HCT116 (cell line): ENCODE measurements at regions not wholly inside any gene's neighbourhood (a gene's known extent, or its start where the extent isn't known, plus 50 kb on each side); places are given as distances from the start of the nearest gene placed in this dataset.

ENCODE experiments used
- ATAC-seq: fragments of 200-7000 bp; cut with Tn5 transposase; 2 replicates; pipeline ENCODE4 v1.9.1; 2020; ENCODE audit warnings: mild to moderate bottlenecking, moderate library complexity
- BruUV-seq: library from RNA; stranded (reverse); fragments of 400-500 nt; replicated peaks from 2 replicates; lab custom pipeline; 2021; lab: Mats Ljungman, UMichigan
- CTCF ChIA-PET: fragments of 300-600 bp; sonication (Branson Sonifier 250); formaldehyde crosslinking; loops from one replicate; lab custom pipeline; 2021; ENCODE audit warnings: antibody characterized with exemption; lab: Charles Lee
- POLR2A ChIA-PET: fragments of 300-600, 350-600 bp; sonication (Branson Sonifier 250); formaldehyde crosslinking; loops from one replicate; lab custom pipeline; 2021; ENCODE audit warnings: antibody characterized with exemption; lab: Charles Lee
- RAD21 ChIA-PET, 2 experiments: fragments of 300-600 bp; sonication (Branson Sonifier 250); formaldehyde crosslinking; loops; one replicate each; lab custom pipeline; 2023; ENCODE audit warnings: low total read pairs in 2 of 2; ENCODE audit not compliant: uncharacterized antibody in 2 of 2, unreplicated experiment in 2 of 2, low non-redundant PET in 1 of 2; lab: Charles Lee
- DNase-seq: peaks from one replicate; pipeline ENCODE4 v3.0.0-alpha.2; 2010; ENCODE audit warnings: low read depth, low spot score
- H2AFZ ChIP-seq: fragments of 200-600 bp; shearing (Covaris generic), sonication (generic); 2 replicates; pipeline ENCODE4 v1.6.1; 2017; ENCODE audit warnings: low read depth, mixed run types, mixed read lengths, antibody characterized with exemption, low read length; ENCODE audit not compliant: poor library complexity, severe bottlenecking
- H3K27ac ChIP-seq: 2 replicates; pipeline ENCODE4 v1.5.1; 2012; ENCODE audit warnings: low read depth, low read length
- H3K27me3 ChIP-seq: fragments of 200-600 bp; sonication (generic); 2 replicates; pipeline ENCODE4 v1.6.1; 2016; ENCODE audit warnings: mixed run types, low read length, mixed read lengths; ENCODE audit not compliant: insufficient read depth
- H3K36me3 ChIP-seq, 2 experiments: fragments of 200-500 bp in 1 of 2; fragments of 200-600 bp in 1 of 2; sonication (Bioruptor generic) in 1 of 2; sonication (generic) in 1 of 2; 2 replicates each; pipeline versions ENCODE4 v1.5.1 to v1.6.1; 2014 to 2016; ENCODE audit warnings: low read length in 2 of 2, inconsistent platforms in 1 of 2, mixed read lengths in 1 of 2, mixed run types in 1 of 2; ENCODE audit not compliant: insufficient read depth in 2 of 2, control insufficient read depth in 1 of 2
- H3K4me1 ChIP-seq, 2 experiments: fragments of 200-600 bp in 1 of 2; sonication (generic) in 1 of 2; 2 replicates each; pipeline versions ENCODE4 v1.5.1 to v1.6.1; 2012 to 2017; ENCODE audit warnings: low read length in 2 of 2, inconsistent platforms in 1 of 2, mild to moderate bottlenecking in 1 of 2, mixed read lengths in 1 of 2, mixed run types in 1 of 2, moderate library complexity in 1 of 2; ENCODE audit not compliant: insufficient read depth in 2 of 2, control insufficient read depth in 1 of 2
- H3K4me2 ChIP-seq: fragments of 200-600 bp; sonication (generic); 2 replicates; pipeline ENCODE4 v1.6.1; 2017; ENCODE audit warnings: mixed run types, low read length, mixed read lengths
- H3K4me3 ChIP-seq, 2 experiments: fragments of 200-600 bp in 1 of 2; sonication (generic) in 1 of 2; replicated peaks in 1 of 2; 2 replicates each; pipeline ENCODE4 v1.5.1; 2011 to 2016; ENCODE audit warnings: low read length in 2 of 2, control low read depth in 1 of 2, low read depth in 1 of 2, mild to moderate bottlenecking in 1 of 2, mixed read lengths in 1 of 2, mixed run types in 1 of 2
- H3K79me2 ChIP-seq: fragments of 200-600 bp; sonication (generic); 2 replicates; pipeline ENCODE4 v1.6.1; 2017; ENCODE audit warnings: mild to moderate bottlenecking, mixed run types, low read length, moderate library complexity, mixed read lengths; ENCODE audit not compliant: insufficient read depth
- H3K9ac ChIP-seq: fragments of 200-600 bp; sonication (generic); 2 replicates; pipeline ENCODE4 v1.6.1; 2016; ENCODE audit warnings: low read length, mixed read lengths
- H3K9me2 ChIP-seq: fragments of 200-600 bp; sonication (generic), shearing (Covaris generic); 2 replicates; pipeline ENCODE4 v1.6.1; 2017; ENCODE audit warnings: mixed run types, mild to moderate bottlenecking, moderate library complexity; ENCODE audit not compliant: insufficient read depth
- H3K9me3 ChIP-seq, 2 experiments: fragments of 200-500 bp in 1 of 2; fragments of 200-600 bp in 1 of 2; sonication (Bioruptor generic) in 1 of 2; sonication (generic) in 1 of 2; 2 replicates each; pipeline ENCODE4 v1.6.1; 2014 to 2017; ENCODE audit warnings: low read length in 2 of 2, mixed read lengths in 2 of 2, inconsistent platforms in 1 of 2, low read depth in 1 of 2, mild to moderate bottlenecking in 1 of 2, mixed run types in 1 of 2, moderate library complexity in 1 of 2; ENCODE audit not compliant: control insufficient read depth in 1 of 2, insufficient read depth in 1 of 2
- H4K20me1 ChIP-seq: fragments of 200-600 bp; sonication (generic), shearing (Covaris generic); 2 replicates; pipeline ENCODE4 v1.6.1; 2017; ENCODE audit warnings: mixed run types, mild to moderate bottlenecking, moderate library complexity; ENCODE audit not compliant: insufficient read depth
- CEBPB ChIP-seq: IDR thresholded peaks from 2 replicates; pipeline ENCODE4 v1.6.1; 2012; ENCODE audit warnings: low read depth
- EGR1 ChIP-seq: IDR thresholded peaks from 2 replicates; pipeline ENCODE4 v1.6.1; 2012; ENCODE audit warnings: low read depth
- FOSL1 ChIP-seq: IDR thresholded peaks from 2 replicates; pipeline ENCODE4 v1.6.1; 2012; ENCODE audit warnings: low read depth
- POLR2AphosphoS5 ChIP-seq: IDR thresholded peaks from 2 replicates; pipeline ENCODE4 v1.6.1; 2011; ENCODE audit warnings: mild to moderate bottlenecking, low read depth, low read length, moderate library complexity
- SIN3A ChIP-seq: IDR thresholded peaks from 2 replicates; pipeline ENCODE4 v1.6.1; 2012; ENCODE audit warnings: low read depth
- YY1 ChIP-seq: IDR thresholded peaks from 2 replicates; pipeline ENCODE4 v1.6.1; 2011; ENCODE audit warnings: low read length, low read depth, moderate library complexity, mild to moderate bottlenecking; ENCODE audit not compliant: insufficient replicate concordance; ENCODE audit errors: extremely low read depth
- ZNF274 ChIP-seq: fragments of 200-500 bp; sonication (Bioruptor generic); IDR thresholded peaks from 2 replicates; pipeline ENCODE4 v1.6.1; 2014; ENCODE audit warnings: mild to moderate bottlenecking, low read depth, low read length, inconsistent platforms
- intact Hi-C: fragments of 100-400 bp; cut with micrococcal nuclease; formaldehyde crosslinking; loops from 2 replicates; pipeline ENCODE4 v1.10.0; 2022
- TF ChIP-seq, protein P1 (sequence below), 3 experiments: fragments of 200-600 bp in 1 of 3; sonication (generic) in 1 of 3; IDR thresholded peaks in 2 of 3; conservative IDR thresholded peaks in 1 of 3; 2 replicates each; pipeline ENCODE4 v1.5.1; 2012 to 2017; ENCODE audit warnings: low read depth in 2 of 3, low read length in 2 of 3, antibody characterized with exemption in 1 of 3, borderline replicate concordance in 1 of 3, control low read depth in 1 of 3, mild to moderate bottlenecking in 1 of 3, mixed read lengths in 1 of 3, mixed run types in 1 of 3, moderate library complexity in 1 of 3; ENCODE audit not compliant: insufficient read depth in 1 of 3
- TF ChIP-seq, protein P2 (sequence below): IDR thresholded peaks from 2 replicates; pipeline ENCODE4 v1.6.1; 2012

DNA sequence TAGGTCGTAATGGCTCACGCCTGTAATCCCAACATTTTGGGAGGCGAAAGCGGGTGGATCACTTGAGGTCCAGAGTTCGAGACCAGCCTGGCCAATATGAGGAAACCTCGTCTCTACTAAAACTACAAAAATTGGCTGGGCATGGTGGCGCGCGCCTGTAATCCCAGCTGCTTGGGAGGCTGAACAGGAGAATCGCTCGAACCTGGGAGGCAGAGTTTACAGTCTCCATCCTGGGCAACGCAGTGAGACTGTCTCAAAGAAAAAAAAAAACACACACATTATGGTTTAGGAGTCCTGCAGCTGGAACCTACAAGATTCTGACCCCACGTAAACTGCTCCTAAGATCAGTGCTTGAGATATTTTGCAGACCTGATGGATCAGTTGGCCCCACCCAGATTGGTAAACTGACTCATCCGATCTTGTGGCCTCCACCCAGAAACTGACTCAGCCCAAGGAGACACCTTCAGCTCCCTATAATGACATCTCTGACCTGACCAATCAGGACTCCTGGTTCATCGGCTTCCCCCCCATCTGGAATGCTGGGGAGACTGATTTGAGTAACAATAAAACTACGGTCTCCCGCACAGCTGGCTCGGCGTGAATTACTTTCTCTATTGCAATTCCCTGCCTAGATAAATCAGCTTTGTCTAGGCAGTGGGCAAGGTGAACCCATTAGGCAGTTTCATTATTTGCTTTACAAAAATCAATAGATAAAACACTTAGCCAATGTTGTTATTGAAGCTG lies 96.2 kb upstream of the BTN3A2 start:
- H3K9ac ChIP-seq = no peak overlapping the region
- RAD21 ChIA-PET = no interaction called here
- no peaks in the 10 kb centered on the region for H3K79me2 ChIP-seq
- no peaks in the 10 kb centered on the region for H3K27me3 ChIP-seq
- no peaks in the 10 kb centered on the region for H3K36me3 ChIP-seq
- POLR2A ChIA-PET = no interaction called here
- DNase-seq = no peak
- no peaks in the 10 kb centered on the region for H3K9me3 ChIP-seq
- H2AFZ ChIP-seq = no peak overlapping the region
- intact Hi-C loops = loop anchor here (5.0 kb wide), 1 partner anchor 37 kb away; a partner anchor contains a TSS
- H3K4me2 ChIP-seq = peak overlapping the region; percentile 9
- H4K20me1 ChIP-seq = no peaks in the 10 kb centered on the region
- TF ChIP-seq EGR1 (no peak), SIN3A (no peak), YY1 (no peak), FOSL1 (0 out of 2 replicates have a peak, but pooled peaks have one; percentile 24), POLR2AphosphoS5 (no peak), CEBPB (no peak), ZNF274 (no peak)
- TF ChIP-seq, protein P1, sequence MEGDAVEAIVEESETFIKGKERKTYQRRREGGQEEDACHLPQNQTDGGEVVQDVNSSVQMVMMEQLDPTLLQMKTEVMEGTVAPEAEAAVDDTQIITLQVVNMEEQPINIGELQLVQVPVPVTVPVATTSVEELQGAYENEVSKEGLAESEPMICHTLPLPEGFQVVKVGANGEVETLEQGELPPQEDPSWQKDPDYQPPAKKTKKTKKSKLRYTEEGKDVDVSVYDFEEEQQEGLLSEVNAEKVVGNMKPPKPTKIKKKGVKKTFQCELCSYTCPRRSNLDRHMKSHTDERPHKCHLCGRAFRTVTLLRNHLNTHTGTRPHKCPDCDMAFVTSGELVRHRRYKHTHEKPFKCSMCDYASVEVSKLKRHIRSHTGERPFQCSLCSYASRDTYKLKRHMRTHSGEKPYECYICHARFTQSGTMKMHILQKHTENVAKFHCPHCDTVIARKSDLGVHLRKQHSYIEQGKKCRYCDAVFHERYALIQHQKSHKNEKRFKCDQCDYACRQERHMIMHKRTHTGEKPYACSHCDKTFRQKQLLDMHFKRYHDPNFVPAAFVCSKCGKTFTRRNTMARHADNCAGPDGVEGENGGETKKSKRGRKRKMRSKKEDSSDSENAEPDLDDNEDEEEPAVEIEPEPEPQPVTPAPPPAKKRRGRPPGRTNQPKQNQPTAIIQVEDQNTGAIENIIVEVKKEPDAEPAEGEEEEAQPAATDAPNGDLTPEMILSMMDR (IDR thresholded peaks at IDR 0.05 in 2 of 3, conservative IDR thresholded peaks at IDR 0.05 in 1 of 3; ENCODE audit: borderline replicate concordance in 1 of 3, insufficient read depth in 1 of 3, low read depth in 2 of 3, low read length in 2 of 3) = no peak
- TF ChIP-seq, protein P2, sequence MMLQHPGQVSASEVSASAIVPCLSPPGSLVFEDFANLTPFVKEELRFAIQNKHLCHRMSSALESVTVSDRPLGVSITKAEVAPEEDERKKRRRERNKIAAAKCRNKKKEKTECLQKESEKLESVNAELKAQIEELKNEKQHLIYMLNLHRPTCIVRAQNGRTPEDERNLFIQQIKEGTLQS = no peak
- TF ChIP-seq, all 23 proteins: peak for 1
- Histone ChIP-seq H3K4me3 (no peak overlapping the region), H3K9me2 (no peaks in the 10 kb centered on the region), H3K27ac (no peak overlapping the region), H3K4me1 (peaks cover 0 to 9% of the 10 kb centered on the region in 2 experiments; a peak in 2 of 4 replicates)
- CTCF ChIA-PET = no interaction called here
- no TSS peak for BruUV-seq
- no peak for ATAC-seq
